H1 (cell line): ENCODE measurements at regions not wholly inside any gene's neighbourhood (a gene's known extent, or its start where the extent isn't known, plus 50 kb on each side); places are given as distances from the start of the nearest gene placed in this dataset.
A peak's percentile ranks its signal among the peaks of the same experiment; 100 is the strongest.

ENCODE experiments used
- ATF2 ChIP-seq: IDR thresholded peaks from 2 replicates; pipeline ENCODE4 v1.6.1; 2012; ENCODE audit warnings: low read length, inconsistent platforms
- BRCA1 ChIP-seq: IDR thresholded peaks from 2 replicates; pipeline ENCODE4 v1.6.1; 2012; ENCODE audit warnings: low read depth, low read length, improper control_type of control experiment
- CHD1 ChIP-seq: IDR thresholded peaks from 2 replicates; pipeline ENCODE4 v1.6.1; 2012; ENCODE audit warnings: low read depth, low read length, improper control_type of control experiment
- RAD21 ChIP-seq, 2 experiments: IDR thresholded peaks in 1 of 2; conservative IDR thresholded peaks in 1 of 2; 2 replicates each; pipeline ENCODE4 v1.6.1; 2011; ENCODE audit warnings: low read depth in 2 of 2, low read length in 2 of 2, improper control_type of control experiment in 1 of 2, inconsistent platforms in 1 of 2, mild to moderate bottlenecking in 1 of 2, moderate library complexity in 1 of 2
- TAF7 ChIP-seq: optimal IDR thresholded peaks from 2 replicates; pipeline ENCODE3; 2011; ENCODE audit warnings: low read depth, mild to moderate bottlenecking, inconsistent platforms, low read length, moderate library complexity, borderline replicate concordance
- TF ChIP-seq, protein P1 (sequence below): IDR thresholded peaks from 2 replicates; pipeline ENCODE4 v1.6.1; 2011; ENCODE audit warnings: low read depth, mild to moderate bottlenecking, low read length; ENCODE audit not compliant: insufficient read depth
- TF ChIP-seq, protein P2 (sequence below): IDR thresholded peaks from 2 replicates; pipeline ENCODE4 v1.6.1; 2012; ENCODE audit warnings: inconsistent platforms
- TF ChIP-seq, protein P3 (sequence below): IDR thresholded peaks from 2 replicates; pipeline ENCODE4 v1.6.1; 2012; ENCODE audit warnings: inconsistent platforms

DNA sequence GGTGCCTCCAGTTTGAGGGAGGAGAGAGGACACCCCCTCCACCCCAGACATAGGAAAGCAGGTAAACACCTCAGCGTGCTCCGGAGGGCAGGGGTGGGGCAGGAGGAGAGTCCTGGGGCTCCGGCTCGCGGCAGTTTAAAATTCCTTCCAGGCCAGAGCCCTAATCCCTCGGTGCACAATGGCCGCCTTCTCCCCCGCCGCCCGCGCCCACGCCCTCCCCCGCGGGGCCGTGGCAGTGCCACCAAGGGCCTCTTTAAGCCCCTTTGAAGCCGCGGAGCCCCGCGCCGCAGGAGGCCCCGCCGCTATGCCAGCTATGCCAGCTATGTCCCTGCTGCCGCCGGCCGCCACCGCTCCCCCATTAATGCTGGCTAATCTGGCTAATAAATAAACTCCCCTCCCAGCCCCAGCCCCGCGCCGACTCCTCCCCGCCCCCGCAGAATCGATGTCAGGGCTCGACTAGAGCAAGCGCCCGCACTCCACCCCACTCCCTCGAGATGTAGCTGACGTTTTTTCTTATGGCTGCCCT lies 125.1 kb downstream of the MRPL14 start (continued):
- no peak for TF ChIP-seq ATF2
- TF ChIP-seq CHD1 = no peak
- TF ChIP-seq, protein P1, sequence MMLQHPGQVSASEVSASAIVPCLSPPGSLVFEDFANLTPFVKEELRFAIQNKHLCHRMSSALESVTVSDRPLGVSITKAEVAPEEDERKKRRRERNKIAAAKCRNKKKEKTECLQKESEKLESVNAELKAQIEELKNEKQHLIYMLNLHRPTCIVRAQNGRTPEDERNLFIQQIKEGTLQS = no peak
- no peak for TF ChIP-seq BRCA1
- TF ChIP-seq, protein P2, sequence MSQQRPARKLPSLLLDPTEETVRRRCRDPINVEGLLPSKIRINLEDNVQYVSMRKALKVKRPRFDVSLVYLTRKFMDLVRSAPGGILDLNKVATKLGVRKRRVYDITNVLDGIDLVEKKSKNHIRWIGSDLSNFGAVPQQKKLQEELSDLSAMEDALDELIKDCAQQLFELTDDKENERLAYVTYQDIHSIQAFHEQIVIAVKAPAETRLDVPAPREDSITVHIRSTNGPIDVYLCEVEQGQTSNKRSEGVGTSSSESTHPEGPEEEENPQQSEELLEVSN = no peak
- 0 out of 4 replicates have a peak, but pooled peaks of 1 of the 2 experiments have one; percentile 13 for TF ChIP-seq RAD21 (IDR thresholded peaks at IDR 0.05 in 1 of 2, conservative IDR thresholded peaks at IDR 0.05 in 1 of 2; ENCODE audit: low read depth in 2 of 2, low read length in 2 of 2)
- TF ChIP-seq TAF7 = no peak
- TF ChIP-seq, protein P3, sequence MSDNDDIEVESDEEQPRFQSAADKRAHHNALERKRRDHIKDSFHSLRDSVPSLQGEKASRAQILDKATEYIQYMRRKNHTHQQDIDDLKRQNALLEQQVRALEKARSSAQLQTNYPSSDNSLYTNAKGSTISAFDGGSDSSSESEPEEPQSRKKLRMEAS = peak; percentile 22; the same call in 1 of the 2 replicates
